ENCODE measurements at regions not wholly inside any gene's neighbourhood (a gene's known extent, or its start where the extent isn't known, plus 50 kb on each side); places are given as distances from the start of the nearest gene placed in this dataset.

GRCh38 chr2:118761771-118762170 lies 85.7 kb downstream of the EN1 start:
- Mint-ChIP-seq H3K4me1 (ENCODE audit: low read depth, unreplicated experiment) (no peaks in the 10 kb centered on the region), H3K4me3 (ENCODE audit: low read depth, unreplicated experiment) (no peak overlapping the region), H3K27ac (ENCODE audit: unreplicated experiment) (no peak overlapping the region), H3K9me3 (ENCODE audit: low read depth, unreplicated experiment) (no peaks in the 10 kb centered on the region), H3K27me3 (ENCODE audit: unreplicated experiment) (no peaks in the 10 kb centered on the region), H3K36me3 (ENCODE audit: insufficient read depth, unreplicated experiment) (no peaks in the 10 kb centered on the region)
- TF ChIP-seq CTCF (IDR thresholded peaks at IDR 0.05; ENCODE audit: unreplicated experiment) = no peak
- CTCF ChIA-PET = no interaction called here
- no TSS peak for BruUV-seq (replicated peaks)
- intact Hi-C loops (cut with micrococcal nuclease; ENCODE audit: unreplicated experiment) = loop anchor here (5.0 kb wide), 1 partner anchor 96 kb away; no protein-coding TSS in a partner anchor
- no peak for DNase-seq

- Mint-ChIP-seq H3K27me3 (ENCODE audit: unreplicated experiment) (no peaks in the 10 kb centered on the region), H3K27ac (ENCODE audit: unreplicated experiment) (no peak overlapping the region), H3K4me3 (ENCODE audit: low read depth, unreplicated experiment) (no peak overlapping the region), H3K9me3 (ENCODE audit: low read depth, unreplicated experiment) (no peaks in the 10 kb centered on the region), H3K36me3 (ENCODE audit: insufficient read depth, unreplicated experiment) (no peaks in the 10 kb centered on the region), H3K4me1 (ENCODE audit: low read depth, unreplicated experiment) (peaks cover 6% of the 10 kb centered on the region)
- no peak for DNase-seq
- CTCF ChIA-PET = interaction anchor here (1.3 to 1.7 kb wide), 2 partner anchors 11 to 18 kb away, joined by 4 to 8 read pairs; no protein-coding TSS in a partner anchor
- no peak for TF ChIP-seq CTCF (IDR thresholded peaks at IDR 0.05; ENCODE audit: unreplicated experiment)
- BruUV-seq (replicated peaks) = no TSS peak
- intact Hi-C loops (cut with micrococcal nuclease; ENCODE audit: unreplicated experiment) = no loop called here
Observed at GRCh38 chr2:118755901-118756300, 91.5 kb downstream of the EN1 start.

- BruUV-seq (replicated peaks) = no TSS peak
- no peak overlapping the region for H3K27ac Mint-ChIP-seq (ENCODE audit: unreplicated experiment)
- no peak for TF ChIP-seq CTCF (IDR thresholded peaks at IDR 0.05; ENCODE audit: unreplicated experiment)
- H3K4me1 Mint-ChIP-seq (ENCODE audit: low read depth, unreplicated experiment) = peaks cover 11% of the 10 kb centered on the region
- H3K9me3 Mint-ChIP-seq (ENCODE audit: low read depth, unreplicated experiment) = no peaks in the 10 kb centered on the region
- H3K27me3 Mint-ChIP-seq (ENCODE audit: unreplicated experiment) = no peaks in the 10 kb centered on the region
- H3K4me3 Mint-ChIP-seq (ENCODE audit: low read depth, unreplicated experiment) = no peak overlapping the region
- CTCF ChIA-PET = interaction anchor here (0.5 to 1.7 kb wide), 3 partner anchors 12 to 696 kb away, joined by 3 to 8 read pairs (median 4); no protein-coding TSS in a partner anchor
- intact Hi-C loops (cut with micrococcal nuclease; ENCODE audit: unreplicated experiment) = no loop called here
- no peaks in the 10 kb centered on the region for H3K36me3 Mint-ChIP-seq (ENCODE audit: insufficient read depth, unreplicated experiment)
- DNase-seq = no peak
Observed at GRCh38 chr2:118755384-118755783, 92.1 kb downstream of the EN1 start.

- DNase-seq = no peak
- Mint-ChIP-seq H3K4me1 (ENCODE audit: low read depth, unreplicated experiment) (peaks cover 12% of the 10 kb centered on the region), H3K9me3 (ENCODE audit: low read depth, unreplicated experiment) (peaks cover 6% of the 10 kb centered on the region), H3K27ac (ENCODE audit: unreplicated experiment) (no peak overlapping the region), H3K4me3 (ENCODE audit: low read depth, unreplicated experiment) (no peak overlapping the region), H3K36me3 (ENCODE audit: insufficient read depth, unreplicated experiment) (no peaks in the 10 kb centered on the region), H3K27me3 (ENCODE audit: unreplicated experiment) (peaks cover 1% of the 10 kb centered on the region)
- no TSS peak for BruUV-seq (replicated peaks)
- CTCF ChIA-PET = no interaction called here
- TF ChIP-seq CTCF (IDR thresholded peaks at IDR 0.05; ENCODE audit: unreplicated experiment) = no peak
- intact Hi-C loops (cut with micrococcal nuclease; ENCODE audit: unreplicated experiment) = no loop called here
Observed at GRCh38 chr2:118752762-118753429, 94.6 kb downstream of the EN1 start.
